ENCODE measurements at regions not wholly inside any gene's neighbourhood (a gene's known extent, or its start where the extent isn't known, plus 50 kb on each side); places are given as distances from the start of the nearest gene placed in this dataset.

DNA sequence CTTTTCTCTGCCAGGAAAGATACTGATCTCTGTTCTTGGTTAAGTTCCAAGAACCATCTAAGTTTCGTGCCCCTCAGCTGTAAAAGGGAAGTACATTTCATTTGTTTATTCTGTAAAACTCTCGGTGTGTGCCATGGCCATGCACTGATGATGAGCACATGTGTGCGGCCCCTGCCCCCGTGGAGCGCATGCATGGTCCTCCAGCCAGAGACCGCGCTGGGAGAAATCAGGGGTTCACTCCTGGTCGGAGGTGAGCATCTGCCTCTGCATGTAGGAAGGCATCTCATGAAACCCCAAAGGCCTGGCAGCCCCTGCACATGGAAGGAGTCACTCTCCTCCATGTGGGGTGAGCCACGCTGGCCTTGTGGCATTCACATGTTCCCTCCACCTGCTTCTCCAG lies 102.5 kb upstream of the RTL1 start:
- Histone ChIP-seq H3K9me2 (ENCODE audit: insufficient read depth) (no peaks in the 10 kb centered on the region), H3K27ac (no peak overlapping the region), H3K27me3 (replicated peaks; ENCODE audit: insufficient read depth) (no peaks in the 10 kb centered on the region), H3K9me3 (ENCODE audit: low read depth) (no peaks in the 10 kb centered on the region), H2AFZ (no peak overlapping the region), H3K9ac (no peak overlapping the region), H3K36me3 (ENCODE audit: low read depth) (no peaks in the 10 kb centered on the region), H3F3A (ENCODE audit: insufficient read depth) (peaks cover 19% of the 10 kb centered on the region), H3K4me3 (no peak overlapping the region), H3K4me1 (ENCODE audit: insufficient read depth) (peaks cover 16% of the 10 kb centered on the region), H3K4me2 (ENCODE audit: unreplicated experiment) (no peak overlapping the region), H4K20me1 (ENCODE audit: insufficient read depth) (no peaks in the 10 kb centered on the region), H3K79me2 (ENCODE audit: insufficient read depth) (0 out of 2 replicates have a peak, but pooled peaks cover 3% of the 10 kb centered on the region)
- 75 to 76% methylated on average over 9 of the region's 9 CpGs for WGBS, 2 experiments (ENCODE audit: low coverage in 1 of 2, low lambda C conversion rate in 2 of 2, missing lambda C conversion rate in 2 of 2)
- TF ChIP-seq EZH2phosphoT487 (IDR thresholded peaks at IDR 0.05; ENCODE audit: insufficient read depth, low read depth) (no peak), EZH2 (IDR thresholded peaks at IDR 0.05; ENCODE audit: insufficient read depth, poor library complexity, severe bottlenecking) (no peak)
- DNase-seq = no peak
- in situ Hi-C loops (cut with MboI) = no loop called here

DNA sequence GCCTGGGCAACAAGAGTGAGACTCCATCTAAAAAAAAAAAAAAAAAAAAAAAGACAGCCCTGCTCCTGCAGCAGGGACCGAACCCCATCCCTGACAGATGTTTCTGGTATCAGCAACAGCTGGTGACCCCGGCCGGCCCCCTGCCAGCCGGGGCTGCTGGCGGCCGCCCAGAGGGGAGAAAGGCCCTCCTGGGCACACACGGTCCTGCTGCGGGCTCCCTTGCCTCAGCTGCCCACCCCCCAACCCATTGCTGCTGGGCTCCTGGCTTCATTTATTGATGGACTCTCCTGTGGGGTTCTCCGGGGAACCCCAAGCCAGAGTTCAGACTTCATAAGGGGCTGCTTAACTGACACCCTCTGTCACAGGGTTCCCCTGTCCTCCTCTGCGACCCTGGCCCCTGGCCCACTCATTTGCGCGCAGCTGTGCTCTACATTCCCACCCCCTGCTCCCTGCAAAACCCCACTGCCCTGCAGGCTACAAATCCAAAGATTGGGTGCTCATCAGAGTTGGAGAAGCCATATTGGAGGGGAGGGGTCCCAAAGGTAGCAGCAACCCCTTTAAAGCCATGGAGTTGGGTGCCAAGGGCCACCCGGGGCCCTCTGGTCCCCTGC lies 103.6 kb upstream of the RTL1 start:
- Histone ChIP-seq H3K4me2 (ENCODE audit: unreplicated experiment) (no peak overlapping the region), H3K36me3 (ENCODE audit: low read depth) (peaks cover 3% of the 10 kb centered on the region; the same call in 1 of the 2 replicates), H3F3A (ENCODE audit: insufficient read depth) (peaks cover 11% of the 10 kb centered on the region), H3K9ac (no peak overlapping the region), H3K27ac (no peak overlapping the region), H3K4me1 (ENCODE audit: insufficient read depth) (peaks cover 7% of the 10 kb centered on the region), H3K9me3 (ENCODE audit: low read depth) (no peaks in the 10 kb centered on the region), H3K79me2 (ENCODE audit: insufficient read depth) (0 out of 2 replicates have a peak, but pooled peaks cover 3% of the 10 kb centered on the region), H3K9me2 (ENCODE audit: insufficient read depth) (no peaks in the 10 kb centered on the region), H3K27me3 (replicated peaks; ENCODE audit: insufficient read depth) (no peaks in the 10 kb centered on the region), H2AFZ (no peak overlapping the region), H4K20me1 (ENCODE audit: insufficient read depth) (no peaks in the 10 kb centered on the region), H3K4me3 (no peak overlapping the region)
- no peak for DNase-seq
- TF ChIP-seq EZH2phosphoT487 (IDR thresholded peaks at IDR 0.05; ENCODE audit: insufficient read depth, low read depth) = no peak
- TF ChIP-seq EZH2 (IDR thresholded peaks at IDR 0.05; ENCODE audit: insufficient read depth, poor library complexity, severe bottlenecking) = no peak
- in situ Hi-C loops (cut with MboI) = no loop called here
- 73 to 74% methylated on average over 13 of the region's 13 CpGs for WGBS, 2 experiments (ENCODE audit: low coverage in 1 of 2, low lambda C conversion rate in 2 of 2, missing lambda C conversion rate in 2 of 2)

DNA sequence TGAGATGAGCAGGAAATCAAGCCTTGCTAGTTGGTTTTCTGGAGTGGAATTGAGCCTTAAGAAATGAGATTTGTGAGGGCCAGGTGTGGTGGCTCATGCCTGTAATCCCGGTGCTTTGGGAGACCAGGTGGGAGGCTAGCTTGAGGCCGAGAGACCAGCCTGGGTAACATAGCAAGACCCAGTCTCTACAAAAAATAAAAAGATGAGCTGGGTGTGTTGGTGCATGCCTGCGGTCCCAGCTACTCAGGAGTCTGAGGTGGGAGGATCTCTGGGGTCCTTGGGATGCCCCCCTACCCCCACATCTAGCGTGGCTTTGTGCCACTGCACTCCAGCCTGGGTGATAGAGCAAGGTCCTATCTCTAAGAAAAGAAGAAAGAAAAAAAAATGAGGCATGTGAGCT lies 104.2 kb upstream of the RTL1 start:
- H3K9ac ChIP-seq = no peak overlapping the region
- no peaks in the 10 kb centered on the region for H3K9me2 ChIP-seq (ENCODE audit: insufficient read depth)
- H3K9me3 ChIP-seq (ENCODE audit: low read depth) = no peaks in the 10 kb centered on the region
- H3K4me1 ChIP-seq (ENCODE audit: insufficient read depth) = no peaks in the 10 kb centered on the region
- no peak overlapping the region for H3K4me3 ChIP-seq
- no peak overlapping the region for H2AFZ ChIP-seq
- no peaks in the 10 kb centered on the region for H3K27me3 ChIP-seq (replicated peaks; ENCODE audit: insufficient read depth)
- in situ Hi-C loops (cut with MboI) = no loop called here
- no peak for DNase-seq
- H3K79me2 ChIP-seq (ENCODE audit: insufficient read depth) = 0 out of 2 replicates have a peak, but pooled peaks cover 3% of the 10 kb centered on the region
- 70 to 83% methylated on average over 3 to 4 of the region's 4 CpGs for WGBS, 2 experiments (ENCODE audit: low coverage in 1 of 2, low lambda C conversion rate in 2 of 2, missing lambda C conversion rate in 2 of 2)
- H4K20me1 ChIP-seq (ENCODE audit: insufficient read depth) = no peaks in the 10 kb centered on the region
- H3K27ac ChIP-seq = no peak overlapping the region
- H3F3A ChIP-seq (ENCODE audit: insufficient read depth) = peaks cover 4% of the 10 kb centered on the region
- H3K4me2 ChIP-seq (ENCODE audit: unreplicated experiment) = no peak overlapping the region
- H3K36me3 ChIP-seq (ENCODE audit: low read depth) = peaks cover 5% of the 10 kb centered on the region; the same call in 1 of the 2 replicates
- TF ChIP-seq EZH2phosphoT487 (IDR thresholded peaks at IDR 0.05; ENCODE audit: insufficient read depth, low read depth) (no peak), EZH2 (IDR thresholded peaks at IDR 0.05; ENCODE audit: insufficient read depth, poor library complexity, severe bottlenecking) (no peak)

DNA sequence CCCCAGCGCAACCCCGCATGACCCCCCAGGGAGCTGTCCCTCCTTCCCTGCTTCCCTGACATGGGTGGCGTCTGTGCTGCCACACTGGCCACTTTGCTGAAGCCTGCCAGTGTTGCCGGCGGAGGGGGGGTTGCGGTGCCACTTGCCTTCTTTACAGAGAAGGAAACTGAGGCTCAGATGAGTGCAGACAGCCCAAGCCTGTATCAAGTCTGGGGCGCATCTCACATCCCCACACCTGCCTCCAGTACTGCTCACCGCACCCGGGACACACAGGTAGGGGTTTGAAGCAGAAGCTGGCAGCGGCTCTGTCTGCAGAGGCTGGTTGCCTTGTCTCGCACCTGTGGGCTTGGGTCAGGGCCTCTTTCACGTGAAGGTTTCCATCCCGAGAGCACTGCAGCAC lies 104.7 kb upstream of the RTL1 start:
- H3K9ac ChIP-seq = no peak overlapping the region
- peaks cover 5% of the 10 kb centered on the region; the same call in 1 of the 2 replicates for H3K36me3 ChIP-seq (ENCODE audit: low read depth)
- 63 to 66% methylated on average over 13 of the region's 13 CpGs for WGBS, 2 experiments (ENCODE audit: low coverage in 1 of 2, low lambda C conversion rate in 2 of 2, missing lambda C conversion rate in 2 of 2)
- H3K27ac ChIP-seq = no peak overlapping the region
- 0 out of 2 replicates have a peak, but pooled peaks cover 3% of the 10 kb centered on the region for H3K79me2 ChIP-seq (ENCODE audit: insufficient read depth)
- H3K9me3 ChIP-seq (ENCODE audit: low read depth) = no peaks in the 10 kb centered on the region
- no peaks in the 10 kb centered on the region for H3K4me1 ChIP-seq (ENCODE audit: insufficient read depth)
- no peak overlapping the region for H3K4me3 ChIP-seq
- no peaks in the 10 kb centered on the region; the same call in none of the 2 replicates for H3F3A ChIP-seq (ENCODE audit: insufficient read depth)
- no peaks in the 10 kb centered on the region for H3K9me2 ChIP-seq (ENCODE audit: insufficient read depth)
- no peak for DNase-seq
- TF ChIP-seq EZH2 (IDR thresholded peaks at IDR 0.05; ENCODE audit: insufficient read depth, poor library complexity, severe bottlenecking) = no peak
- TF ChIP-seq EZH2phosphoT487 (IDR thresholded peaks at IDR 0.05; ENCODE audit: insufficient read depth, low read depth) = no peak
- in situ Hi-C loops (cut with MboI) = no loop called here
- H4K20me1 ChIP-seq (ENCODE audit: insufficient read depth) = no peaks in the 10 kb centered on the region
- H3K4me2 ChIP-seq (ENCODE audit: unreplicated experiment) = no peak overlapping the region
- H3K27me3 ChIP-seq (replicated peaks; ENCODE audit: insufficient read depth) = no peaks in the 10 kb centered on the region
- no peak overlapping the region for H2AFZ ChIP-seq
